CD14-positive monocyte (primary cell): ENCODE measurements at regions not wholly inside any gene's neighbourhood (a gene's known extent, or its start where the extent isn't known, plus 50 kb on each side); places are given as distances from the start of the nearest gene placed in this dataset.

Experiments
- DNase-seq, 3 donors: peaks; one replicate each; pipeline ENCODE4 v3.0.0-alpha.2; 2011 to 2022
- H2AFZ ChIP-seq: 2 replicates; pipeline ENCODE4 v1.6.0; 2012; ENCODE audit warnings: mild to moderate bottlenecking, low read depth, low read length, inconsistent platforms; ENCODE audit not compliant: insufficient read depth, poor library complexity, severe bottlenecking
- H3K27ac ChIP-seq, 2 donors: 1 replicate in 1 of 2; 2 replicates in 1 of 2; pipeline ENCODE4 v1.5.1; 2012 to 2013; ENCODE audit warnings: low read length in 2 of 2, control low read depth in 1 of 2, inconsistent platforms in 1 of 2, low read depth in 1 of 2, mild to moderate bottlenecking in 1 of 2
- H3K27me3 ChIP-seq, 2 donors: one replicate each; pipeline versions ENCODE4 v1.6.0 to v1.6.1; 2011 to 2013; ENCODE audit warnings: low read length in 2 of 2; ENCODE audit not compliant: control insufficient read depth in 2 of 2, insufficient read depth in 2 of 2
- H3K36me3 ChIP-seq, 2 donors: replicated peaks in 1 of 2; 1 replicate in 1 of 2; 2 replicates in 1 of 2; pipeline versions ENCODE4 v1.5.1 to v1.6.1; 2012 to 2013; ENCODE audit warnings: low read length in 2 of 2, control low read depth in 1 of 2, inconsistent platforms in 1 of 2, mild to moderate bottlenecking in 1 of 2; ENCODE audit not compliant: insufficient read depth in 2 of 2, control insufficient read depth in 1 of 2
- H3K4me1 ChIP-seq, 2 donors: 1 replicate in 1 of 2; 2 replicates in 1 of 2; pipeline versions ENCODE4 v1.5.1 to v1.6.1; 2012 to 2013; ENCODE audit warnings: low read length in 2 of 2, control low read depth in 1 of 2, inconsistent platforms in 1 of 2, mild to moderate bottlenecking in 1 of 2, moderate library complexity in 1 of 2; ENCODE audit not compliant: insufficient read depth in 2 of 2, control insufficient read depth in 1 of 2
- H3K4me2 ChIP-seq: replicated peaks from 2 replicates; pipeline ENCODE3; 2012; ENCODE audit warnings: low read length, moderate library complexity, mild to moderate bottlenecking; ENCODE audit not compliant: poor library complexity, severe bottlenecking; ENCODE audit errors: extremely low read depth
- H3K4me3 ChIP-seq, 3 experiments: fragments of 200-600 bp in 1 of 3; sonication (generic) in 1 of 3; replicated peaks in 1 of 3; 1 replicate in 2 of 3; 2 replicates in 1 of 3; pipeline ENCODE4 v1.5.1; 2011 to 2013; ENCODE audit warnings: low read length in 3 of 3, mild to moderate bottlenecking in 3 of 3, control low read depth in 2 of 3, low read depth in 2 of 3, inconsistent platforms in 1 of 3, moderate library complexity in 1 of 3
- H3K79me2 ChIP-seq: 2 replicates; pipeline ENCODE4 v1.6.0; 2012; ENCODE audit warnings: mild to moderate bottlenecking, control low read depth, inconsistent platforms, low read length, moderate library complexity; ENCODE audit not compliant: insufficient read depth
- H3K9ac ChIP-seq: 2 replicates; pipeline ENCODE4 v1.6.0; 2017; ENCODE audit warnings: low read length, mild to moderate bottlenecking; ENCODE audit not compliant: insufficient read depth, poor library complexity, severe bottlenecking
- H3K9me3 ChIP-seq, 2 donors: replicated peaks in 1 of 2; 1 replicate in 1 of 2; 2 replicates in 1 of 2; pipeline versions ENCODE4 v1.5.1 to v1.6.1; 2012 to 2013; ENCODE audit warnings: low read length in 2 of 2, control low read depth in 1 of 2; ENCODE audit not compliant: control insufficient read depth in 1 of 2, insufficient read depth in 1 of 2
- H4K20me1 ChIP-seq: 2 replicates; pipeline ENCODE4 v1.6.0; 2012; ENCODE audit warnings: mild to moderate bottlenecking, low read length, control low read depth, moderate library complexity; ENCODE audit not compliant: insufficient read depth
- H3K27ac Mint-ChIP-seq, 7 donors: one replicate each; pipeline ENCODE4 v1.8.0; 2020; ENCODE audit warnings: mild to moderate bottlenecking in 7 of 7, mixed read lengths in 7 of 7, moderate library complexity in 6 of 7, inconsistent platforms in 2 of 7
- H3K27me3 Mint-ChIP-seq, 3 donors: one replicate each; pipeline ENCODE4 v1.8.0; 2021 to 2022; ENCODE audit warnings: low read depth in 3 of 3, mild to moderate bottlenecking in 3 of 3, mixed read lengths in 3 of 3, moderate library complexity in 3 of 3, inconsistent platforms in 1 of 3
- H3K36me3 Mint-ChIP-seq, 2 donors: one replicate each; pipeline ENCODE4 v1.8.0; 2020; ENCODE audit warnings: mixed read lengths in 2 of 2, inconsistent platforms in 1 of 2, mild to moderate bottlenecking in 1 of 2
- H3K4me1 Mint-ChIP-seq: one replicate; pipeline ENCODE4 v1.8.0; 2020; ENCODE audit warnings: mild to moderate bottlenecking, mixed read lengths
- H3K4me3 Mint-ChIP-seq, 2 donors: one replicate each; pipeline ENCODE4 v1.8.0; 2020; ENCODE audit warnings: mild to moderate bottlenecking in 2 of 2, mixed read lengths in 2 of 2, moderate library complexity in 1 of 2
- H3K9me3 Mint-ChIP-seq, 7 donors: one replicate each; pipeline ENCODE4 v1.8.0; 2020 to 2022; ENCODE audit warnings: mixed read lengths in 7 of 7, mild to moderate bottlenecking in 6 of 7, moderate library complexity in 6 of 7, inconsistent platforms in 2 of 7
- WGBS: methylation state at CpG from one replicate; pipeline ENCODE4 v1.1.5; 2013; ENCODE audit warnings: missing lambda C conversion rate; ENCODE audit not compliant: insufficient coverage; 5-methylcytosine and 5-hydroxymethylcytosine counted together
- intact Hi-C, 2 donors: fragments of 100-400 bp; cut with micrococcal nuclease; formaldehyde crosslinking; loops; one replicate each; pipeline versions ENCODE4 v1.15.0 to v1.15.1; 2023
- TF ChIP-seq, protein P1 (sequence below): fragments of 200-600 bp; IDR thresholded peaks from one replicate; pipeline ENCODE4 v1.8.0; 2022; ENCODE audit warnings: antibody characterized with exemption, mild to moderate bottlenecking

DNA sequence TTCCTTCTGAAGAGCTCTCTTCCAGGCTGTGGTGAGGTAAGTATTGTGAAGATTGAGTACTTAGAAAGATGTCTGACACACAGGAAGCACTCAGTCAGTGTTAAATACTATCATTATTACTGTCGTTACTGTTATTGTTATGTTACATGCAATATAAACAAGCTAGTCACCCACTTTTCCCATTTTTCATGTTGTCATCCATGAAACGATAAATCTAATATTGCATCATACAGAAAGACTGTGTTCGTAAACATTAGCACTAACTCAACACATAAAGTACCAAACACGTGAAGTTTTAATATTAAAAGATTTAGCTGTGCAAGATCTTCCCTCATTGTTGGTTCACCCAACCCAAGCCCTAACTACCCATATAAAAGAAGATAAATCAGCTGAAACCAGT, 109.2 kb upstream of the NRSN1 start:
- Histone ChIP-seq H2AFZ (no peak overlapping the region), H3K27ac (no peak overlapping the region), H3K36me3 (no peaks in the 10 kb centered on the region), H3K4me1 (no peaks in the 10 kb centered on the region), H3K27me3 (no peaks in the 10 kb centered on the region), H3K4me2 (no peak overlapping the region), H3K79me2 (no peaks in the 10 kb centered on the region), H3K9me3 (peaks cover 0 to 7% of the 10 kb centered on the region in 2 donors), H4K20me1 (no peaks in the 10 kb centered on the region), H3K4me3 (no peak overlapping the region), H3K9ac (no peak overlapping the region)
- Mint-ChIP-seq H3K27me3 (no peaks in the 10 kb centered on the region), H3K36me3 (no peaks in the 10 kb centered on the region), H3K4me3 (no peak overlapping the region), H3K9me3 (peaks cover 2 to 11% (median 6%) of the 10 kb centered on the region in 7 donors), H3K27ac (no peak overlapping the region), H3K4me1 (no peaks in the 10 kb centered on the region)
- DNase-seq, result no peak
- intact Hi-C loops, result no loop called here
- no CpG with 5 or more reads among the region's 4 CpGs for WGBS
- TF ChIP-seq, protein P1, sequence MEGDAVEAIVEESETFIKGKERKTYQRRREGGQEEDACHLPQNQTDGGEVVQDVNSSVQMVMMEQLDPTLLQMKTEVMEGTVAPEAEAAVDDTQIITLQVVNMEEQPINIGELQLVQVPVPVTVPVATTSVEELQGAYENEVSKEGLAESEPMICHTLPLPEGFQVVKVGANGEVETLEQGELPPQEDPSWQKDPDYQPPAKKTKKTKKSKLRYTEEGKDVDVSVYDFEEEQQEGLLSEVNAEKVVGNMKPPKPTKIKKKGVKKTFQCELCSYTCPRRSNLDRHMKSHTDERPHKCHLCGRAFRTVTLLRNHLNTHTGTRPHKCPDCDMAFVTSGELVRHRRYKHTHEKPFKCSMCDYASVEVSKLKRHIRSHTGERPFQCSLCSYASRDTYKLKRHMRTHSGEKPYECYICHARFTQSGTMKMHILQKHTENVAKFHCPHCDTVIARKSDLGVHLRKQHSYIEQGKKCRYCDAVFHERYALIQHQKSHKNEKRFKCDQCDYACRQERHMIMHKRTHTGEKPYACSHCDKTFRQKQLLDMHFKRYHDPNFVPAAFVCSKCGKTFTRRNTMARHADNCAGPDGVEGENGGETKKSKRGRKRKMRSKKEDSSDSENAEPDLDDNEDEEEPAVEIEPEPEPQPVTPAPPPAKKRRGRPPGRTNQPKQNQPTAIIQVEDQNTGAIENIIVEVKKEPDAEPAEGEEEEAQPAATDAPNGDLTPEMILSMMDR, result no peak

GRCh38 chr6:24019393-24019792, 106.6 kb upstream of the NRSN1 start:
- H3K9me3 Mint-ChIP-seq, result peaks cover 0 to 11% (median 7%) of the 10 kb centered on the region in 7 donors

More at GRCh38 chr6:24019393-24019792, 106.6 kb upstream of the NRSN1 start:
- Histone ChIP-seq H3K27ac (no peak overlapping the region), H3K9me3 (peaks cover 0 to 10% of the 10 kb centered on the region in 2 donors), H3K9ac (no peak overlapping the region), H3K4me2 (no peak overlapping the region), H3K27me3 (no peaks in the 10 kb centered on the region), H3K79me2 (no peaks in the 10 kb centered on the region), H3K4me3 (no peak overlapping the region), H3K36me3 (no peaks in the 10 kb centered on the region), H4K20me1 (no peaks in the 10 kb centered on the region), H2AFZ (no peak overlapping the region), H3K4me1 (no peaks in the 10 kb centered on the region)
- H3K4me3 Mint-ChIP-seq, result no peak overlapping the region
- H3K27me3 Mint-ChIP-seq, result no peaks in the 10 kb centered on the region
- no peaks in the 10 kb centered on the region for H3K4me1 Mint-ChIP-seq
- H3K36me3 Mint-ChIP-seq, result no peaks in the 10 kb centered on the region
- DNase-seq, result no peak
- no peak overlapping the region for H3K27ac Mint-ChIP-seq
- intact Hi-C loops, result no loop called here
- TF ChIP-seq, protein P1, result no peak
